Duodenal mucosa (tissue), 2 donors: ENCODE measurements at regions not wholly inside any gene's neighbourhood (a gene's known extent, or its start where the extent isn't known, plus 50 kb on each side); places are given as distances from the start of the nearest gene placed in this dataset.
"Not testable (repeated sequence)": the region's sequence is repeated elsewhere in the genome, so short reads cannot be mapped to it uniquely, and the experiment has no call there.

Experiments
- H3K27ac ChIP-seq: one replicate; pipeline ENCODE4 v1.7.0; 2013; ENCODE audit warnings: low read depth, low read length
- H3K27me3 ChIP-seq, 2 donors: one replicate each; pipeline ENCODE4 v1.7.0; 2013; ENCODE audit warnings: low read length in 2 of 2, control low read depth in 1 of 2; ENCODE audit not compliant: insufficient read depth in 2 of 2, control insufficient read depth in 1 of 2
- H3K36me3 ChIP-seq, 2 donors: one replicate each; pipeline ENCODE4 v1.7.0; 2013; ENCODE audit warnings: low read length in 2 of 2, control low read depth in 1 of 2; ENCODE audit not compliant: insufficient read depth in 2 of 2, control insufficient read depth in 1 of 2
- H3K4me1 ChIP-seq, 2 donors: one replicate each; pipeline ENCODE4 v1.7.0; 2013; ENCODE audit warnings: low read length in 2 of 2, control low read depth in 1 of 2; ENCODE audit not compliant: insufficient read depth in 2 of 2, control insufficient read depth in 1 of 2
- H3K4me3 ChIP-seq, 2 donors: one replicate each; pipeline ENCODE4 v1.7.0; 2013; ENCODE audit warnings: low read length in 2 of 2, low read depth in 1 of 2
- H3K9ac ChIP-seq, 2 donors: one replicate each; pipeline ENCODE4 v1.7.0; 2013; ENCODE audit warnings: low read length in 2 of 2, low read depth in 1 of 2
- H3K9me3 ChIP-seq, 2 donors: one replicate each; pipeline ENCODE4 v1.7.0; 2013; ENCODE audit warnings: low read length in 2 of 2, control low read depth in 1 of 2; ENCODE audit not compliant: control insufficient read depth in 1 of 2

GRCh38 chr5:44970963-44971362, 162.2 kb downstream of the MRPS30 start:
- not testable (repeated sequence) for H3K27ac ChIP-seq, H3K4me1 ChIP-seq, H3K36me3 ChIP-seq, H3K4me3 ChIP-seq, H3K27me3 ChIP-seq, H3K9me3 ChIP-seq, H3K9ac ChIP-seq

GRCh38 chr5:44974813-44975212, 166.1 kb downstream of the MRPS30 start:
- Histone ChIP-seq H3K27me3 (no peaks in the 10 kb centered on the region), H3K9ac (no peak overlapping the region), H3K4me3 (no peak overlapping the region), H3K36me3 (no peaks in the 10 kb centered on the region), H3K9me3 (peaks cover 0 to 8% of the 10 kb centered on the region in 2 donors), H3K4me1 (no peaks in the 10 kb centered on the region), H3K27ac (no peak overlapping the region)

- H3K9me3 ChIP-seq = peaks cover 22 to 28% of the 10 kb centered on the region in 2 donors
- H3K36me3 ChIP-seq = no peaks in the 10 kb centered on the region
- H3K4me3 ChIP-seq = no peak overlapping the region
- no peak overlapping the region for H3K27ac ChIP-seq
- no peaks in the 10 kb centered on the region for H3K27me3 ChIP-seq
- H3K9ac ChIP-seq = no peak overlapping the region
- no peaks in the 10 kb centered on the region for H3K4me1 ChIP-seq
These were observed 173.0 kb downstream of the MRPS30 start for GRCh38 chr5:44981708-44982107.

GRCh38 chr5:44983006-44983405, 174.3 kb downstream of the MRPS30 start:
- Histone ChIP-seq H3K4me1 (no peaks in the 10 kb centered on the region), H3K4me3 (no peak overlapping the region), H3K27me3 (no peaks in the 10 kb centered on the region), H3K27ac (no peak overlapping the region), H3K36me3 (no peaks in the 10 kb centered on the region), H3K9me3 (peaks cover 22 to 25% of the 10 kb centered on the region in 2 donors), H3K9ac (no peak overlapping the region)

- Histone ChIP-seq H3K9me3 (peaks cover 27 to 34% of the 10 kb centered on the region in 2 donors), H3K27ac (no peak overlapping the region), H3K27me3 (no peaks in the 10 kb centered on the region), H3K9ac (no peak overlapping the region), H3K4me1 (no peaks in the 10 kb centered on the region), H3K36me3 (no peaks in the 10 kb centered on the region), H3K4me3 (no peak overlapping the region)
These were observed 178.3 kb downstream of the MRPS30 start for GRCh38 chr5:44987026-44987425.

GRCh38 chr5:44991693-44992092, 182.9 kb downstream of the MRPS30 start:
- Histone ChIP-seq H3K9me3 (peaks cover 8 to 15% of the 10 kb centered on the region in 2 donors), H3K4me1 (no peaks in the 10 kb centered on the region), H3K9ac (no peak overlapping the region), H3K36me3 (no peaks in the 10 kb centered on the region), H3K4me3 (no peak overlapping the region), H3K27me3 (no peaks in the 10 kb centered on the region), H3K27ac (no peak overlapping the region)

- H3K9me3 ChIP-seq = peaks cover 8 to 15% of the 10 kb centered on the region in 2 donors
- no peaks in the 10 kb centered on the region for H3K4me1 ChIP-seq
- H3K27ac ChIP-seq = no peak overlapping the region
- H3K4me3 ChIP-seq = no peak overlapping the region
- H3K36me3 ChIP-seq = no peaks in the 10 kb centered on the region
- H3K27me3 ChIP-seq = no peaks in the 10 kb centered on the region
- no peak overlapping the region for H3K9ac ChIP-seq
These were observed 184.5 kb downstream of the MRPS30 start for GRCh38 chr5:44993286-44993685.

GRCh38 chr5:44997506-44997905, 188.8 kb downstream of the MRPS30 start:
- Histone ChIP-seq H3K36me3 (no peaks in the 10 kb centered on the region), H3K27ac (no peak overlapping the region), H3K27me3 (no peaks in the 10 kb centered on the region), H3K9ac (no peak overlapping the region), H3K4me3 (no peak overlapping the region), H3K4me1 (no peaks in the 10 kb centered on the region), H3K9me3 (no peaks in the 10 kb centered on the region)

GRCh38 chr5:45007102-45007501, 198.4 kb downstream of the MRPS30 start:
- H3K4me1 ChIP-seq, H3K27ac ChIP-seq, H3K4me3 ChIP-seq, H3K27me3 ChIP-seq, H3K9me3 ChIP-seq, H3K9ac ChIP-seq, H3K36me3 ChIP-seq: not testable (repeated sequence)

- H3K4me1 ChIP-seq = no peaks in the 10 kb centered on the region
- no peak overlapping the region for H3K4me3 ChIP-seq
- no peaks in the 10 kb centered on the region for H3K27me3 ChIP-seq
- no peaks in the 10 kb centered on the region for H3K36me3 ChIP-seq
- peaks cover 0 to 2% of the 10 kb centered on the region in 2 donors for H3K9me3 ChIP-seq
- H3K9ac ChIP-seq = no peak overlapping the region
- no peak overlapping the region for H3K27ac ChIP-seq
These were observed 208.8 kb downstream of the MRPS30 start for GRCh38 chr5:45017568-45017967.

GRCh38 chr5:45029553-45029952, 220.8 kb downstream of the MRPS30 start:
- Histone ChIP-seq H3K27ac (no peak overlapping the region), H3K9ac (no peak overlapping the region), H3K36me3 (no peaks in the 10 kb centered on the region), H3K4me3 (no peak overlapping the region), H3K27me3 (no peaks in the 10 kb centered on the region), H3K9me3 (peaks cover 0 to 2% of the 10 kb centered on the region in 2 donors), H3K4me1 (no peaks in the 10 kb centered on the region)
